ENCODE measurements at regions not wholly inside any gene's neighbourhood (a gene's known extent, or its start where the extent isn't known, plus 50 kb on each side); places are given as distances from the start of the nearest gene placed in this dataset.

GRCh38 chr7:124089621-124090020, 56.8 kb upstream of the TMEM229A start:
- no peak for TF ChIP-seq CTCF (IDR thresholded peaks at IDR 0.05)
- no peak for TF ChIP-seq EZH2 (IDR thresholded peaks at IDR 0.05)
- no peak for TF ChIP-seq EZH2phosphoT487 (IDR thresholded peaks at IDR 0.05)
- Histone ChIP-seq H3K9ac (no peak overlapping the region), H3K27me3 (no peaks in the 10 kb centered on the region), H2AFZ (replicated peaks) (no peak overlapping the region), H3K4me2 (no peak overlapping the region), H3K4me3 (no peak overlapping the region), H3K27ac (no peak overlapping the region), H3K79me2 (ENCODE audit: low read depth) (no peaks in the 10 kb centered on the region), H3F3A (ENCODE audit: low read depth) (no peaks in the 10 kb centered on the region), H3K36me3 (no peaks in the 10 kb centered on the region), H3K9me3 (ENCODE audit: low read depth) (no peaks in the 10 kb centered on the region), H4K20me1 (ENCODE audit: low read depth) (no peaks in the 10 kb centered on the region), H3K4me1 (no peaks in the 10 kb centered on the region)
- no peak for DNase-seq (ENCODE audit: low spot score)
- Mint-ChIP-seq H3K27ac (no peak overlapping the region), H3K36me3 (no peaks in the 10 kb centered on the region), H3K4me1 (no peaks in the 10 kb centered on the region), H3K9me3 (peaks cover 3% of the 10 kb centered on the region), H3K27me3 (ENCODE audit: insufficient read depth, low read depth) (no peaks in the 10 kb centered on the region), H3K4me3 (no peak overlapping the region)

DNA sequence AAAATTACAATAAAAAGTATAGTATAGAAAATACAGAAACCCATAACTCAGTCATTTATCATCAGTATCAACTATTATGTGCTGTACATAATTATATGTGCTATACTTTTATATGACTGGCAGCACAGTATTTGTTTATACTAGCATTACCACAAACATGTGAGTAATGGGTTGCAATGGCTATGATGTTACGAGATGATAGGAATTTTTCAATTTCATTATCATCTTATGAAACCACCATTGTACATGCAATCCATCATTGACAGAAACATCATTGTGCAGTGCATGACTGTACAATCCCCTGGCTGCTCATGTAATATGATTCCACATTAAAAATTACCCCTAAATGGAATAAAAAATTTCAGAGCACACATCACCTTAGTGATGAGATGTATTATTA, 55.7 kb upstream of the TMEM229A start:
- no peak overlapping the region for H3K4me3 Mint-ChIP-seq
- TF ChIP-seq EZH2 (IDR thresholded peaks at IDR 0.05) = no peak
- TF ChIP-seq EZH2phosphoT487 (IDR thresholded peaks at IDR 0.05) = no peak
- no peak for TF ChIP-seq CTCF (IDR thresholded peaks at IDR 0.05)
- no peaks in the 10 kb centered on the region for H3K4me1 Mint-ChIP-seq
- Histone ChIP-seq H4K20me1 (ENCODE audit: low read depth) (no peaks in the 10 kb centered on the region), H3K79me2 (ENCODE audit: low read depth) (no peaks in the 10 kb centered on the region), H3K4me2 (no peak overlapping the region), H3K27me3 (no peaks in the 10 kb centered on the region), H3K27ac (no peak overlapping the region), H3K9ac (no peak overlapping the region), H3K4me1 (no peaks in the 10 kb centered on the region), H3K9me3 (ENCODE audit: low read depth) (no peaks in the 10 kb centered on the region), H3K4me3 (no peak overlapping the region), H2AFZ (replicated peaks) (no peak overlapping the region), H3K36me3 (no peaks in the 10 kb centered on the region), H3F3A (ENCODE audit: low read depth) (no peaks in the 10 kb centered on the region)
- H3K27me3 Mint-ChIP-seq (ENCODE audit: insufficient read depth, low read depth) = no peaks in the 10 kb centered on the region
- H3K36me3 Mint-ChIP-seq = no peaks in the 10 kb centered on the region
- no peak for DNase-seq (ENCODE audit: low spot score)
- H3K27ac Mint-ChIP-seq = no peak overlapping the region
- peaks cover 3% of the 10 kb centered on the region for H3K9me3 Mint-ChIP-seq

GRCh38 chr7:124086843-124087242, 54.0 kb upstream of the TMEM229A start:
- Mint-ChIP-seq H3K4me3 (no peak overlapping the region), H3K9me3 (peaks cover 3% of the 10 kb centered on the region), H3K27me3 (ENCODE audit: insufficient read depth, low read depth) (no peaks in the 10 kb centered on the region), H3K27ac (no peak overlapping the region), H3K36me3 (no peaks in the 10 kb centered on the region), H3K4me1 (no peaks in the 10 kb centered on the region)
- no peak for DNase-seq (ENCODE audit: low spot score)
- no peaks in the 10 kb centered on the region for H3K4me1 ChIP-seq
- no peaks in the 10 kb centered on the region for H4K20me1 ChIP-seq (ENCODE audit: low read depth)
- H2AFZ ChIP-seq (replicated peaks) = no peak overlapping the region
- no peak overlapping the region for H3K4me2 ChIP-seq
- no peak overlapping the region for H3K9ac ChIP-seq
- H3K27ac ChIP-seq = no peak overlapping the region
- no peaks in the 10 kb centered on the region for H3K36me3 ChIP-seq
- no peaks in the 10 kb centered on the region for H3K79me2 ChIP-seq (ENCODE audit: low read depth)
- no peaks in the 10 kb centered on the region for H3F3A ChIP-seq (ENCODE audit: low read depth)
- no peaks in the 10 kb centered on the region for H3K9me3 ChIP-seq (ENCODE audit: low read depth)
- TF ChIP-seq EZH2phosphoT487 (IDR thresholded peaks at IDR 0.05) (no peak), EZH2 (IDR thresholded peaks at IDR 0.05) (no peak), CTCF (IDR thresholded peaks at IDR 0.05) (no peak)
- no peak overlapping the region for H3K4me3 ChIP-seq
- H3K27me3 ChIP-seq = no peaks in the 10 kb centered on the region

DNA sequence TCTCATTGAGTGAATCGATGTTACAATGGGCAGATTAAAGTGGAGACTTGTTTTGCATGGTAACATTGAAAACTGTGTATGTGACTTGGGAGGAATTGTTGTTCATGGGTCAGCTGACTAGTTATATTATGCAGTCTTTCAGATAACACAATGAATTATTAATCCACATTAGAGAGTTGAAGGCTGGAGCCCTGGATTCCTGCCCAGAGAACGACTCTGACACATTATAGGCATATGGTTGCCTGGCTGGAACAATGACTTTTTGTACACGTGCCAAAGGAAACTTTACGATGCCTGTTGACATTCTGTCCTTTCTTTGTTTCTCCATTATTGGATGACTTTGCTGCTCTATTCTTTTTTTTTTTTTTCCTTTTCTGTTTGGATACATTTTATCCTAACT, 52.3 kb upstream of the TMEM229A start:
- no peaks in the 10 kb centered on the region for H3K27me3 ChIP-seq
- Mint-ChIP-seq H3K9me3 (peaks cover 3% of the 10 kb centered on the region), H3K36me3 (no peaks in the 10 kb centered on the region), H3K27me3 (ENCODE audit: insufficient read depth, low read depth) (no peaks in the 10 kb centered on the region), H3K4me1 (no peaks in the 10 kb centered on the region), H3K4me3 (no peak overlapping the region), H3K27ac (no peak overlapping the region)
- no peak overlapping the region for H3K4me2 ChIP-seq
- no peak overlapping the region for H3K4me3 ChIP-seq
- no peak overlapping the region for H3K27ac ChIP-seq
- H2AFZ ChIP-seq (replicated peaks) = no peak overlapping the region
- DNase-seq (ENCODE audit: low spot score) = no peak
- H3K9me3 ChIP-seq (ENCODE audit: low read depth) = no peaks in the 10 kb centered on the region
- no peaks in the 10 kb centered on the region for H4K20me1 ChIP-seq (ENCODE audit: low read depth)
- no peaks in the 10 kb centered on the region for H3K36me3 ChIP-seq
- no peak overlapping the region for H3K9ac ChIP-seq
- TF ChIP-seq EZH2phosphoT487 (IDR thresholded peaks at IDR 0.05) = no peak
- no peak for TF ChIP-seq CTCF (IDR thresholded peaks at IDR 0.05)
- no peak for TF ChIP-seq EZH2 (IDR thresholded peaks at IDR 0.05)
- no peaks in the 10 kb centered on the region for H3K4me1 ChIP-seq
- H3K79me2 ChIP-seq (ENCODE audit: low read depth) = no peaks in the 10 kb centered on the region
- H3F3A ChIP-seq (ENCODE audit: low read depth) = no peaks in the 10 kb centered on the region
